Ovary (tissue), 7 donors: ENCODE measurements at regions not wholly inside any gene's neighbourhood (a gene's known extent, or its start where the extent isn't known, plus 50 kb on each side); places are given as distances from the start of the nearest gene placed in this dataset.

ENCODE experiments used
- DNase-seq, 5 donors: peaks; one replicate each; pipeline ENCODE4 v3.0.0-alpha.2; 2019 to 2020
- H3K27ac ChIP-seq, 2 donors: fragments of 200-600 bp; one replicate each; pipeline versions ENCODE4 v1.5.1 to v1.8.0; 2019 to 2022
- H3K27me3 ChIP-seq: fragments of 200-600 bp; one replicate; pipeline ENCODE4 v1.8.0; 2022
- H3K36me3 ChIP-seq: fragments of 200-600 bp; sonication (generic); one replicate; pipeline ENCODE4 v1.5.1; 2019
- H3K4me1 ChIP-seq: one replicate; pipeline ENCODE4 v1.8.1; 2013; ENCODE audit warnings: mild to moderate bottlenecking, moderate library complexity; ENCODE audit not compliant: insufficient read depth
- H3K4me3 ChIP-seq: fragments of 200-600 bp; sonication (generic); one replicate; pipeline ENCODE4 v1.5.1; 2017
- H3K9me3 ChIP-seq, 2 donors: fragments of 200-600 bp in 1 of 2; sonication (generic) in 1 of 2; one replicate each; pipeline versions ENCODE4 v1.5.1 to v1.8.1; 2013 to 2019; ENCODE audit warnings: mild to moderate bottlenecking in 1 of 2, moderate library complexity in 1 of 2
- EP300 ChIP-seq: sonication (generic); formaldehyde crosslinking; IDR thresholded peaks from one replicate; pipeline ENCODE4 v1.6.1; 2017; ENCODE audit warnings: antibody characterized with exemption
- POLR2A ChIP-seq: fragments of 450-650 bp; IDR thresholded peaks from one replicate; pipeline ENCODE4 v1.6.1; 2017; ENCODE audit warnings: antibody characterized with exemption, mild to moderate bottlenecking, moderate library complexity
- WGBS, 3 donors: extraction: QIAGEN DNeasy Blood & Tissue Kit in 1 of 3; methylation state at CpG; one replicate each; pipeline versions ENCODE4 v1.1.5 to v1.1.7; 2013 to 2017; 5-methylcytosine and 5-hydroxymethylcytosine counted together
- intact Hi-C, 4 donors: fragments of 100-400 bp; cut with DNase I; formaldehyde crosslinking; loops; one replicate each; pipeline versions ENCODE4 v1.11.0 to v1.15.1; 2022 to 2023
- TF ChIP-seq, protein P1 (sequence below), 3 donors: fragments of 450-650 bp in 2 of 3; fragments of 200-600 bp in 1 of 3; IDR thresholded peaks; one replicate each; pipeline versions ENCODE4 v1.5.1 to v1.8.0; 2016 to 2022; ENCODE audit warnings: antibody characterized with exemption in 3 of 3, mild to moderate bottlenecking in 1 of 3
- donor health status: DM: no; HTN: no; CAD: no; lungs with moderate emphysema.
- donor health status: DM: no; HTN: no; CAD: no.
- donor health status: Bipolar disorder and iron deficiency.
- donor health status: DM: no; HTN: no; CAD: no.
- donor health status: DM: yes; HTN: yes; CAD: no.

GRCh38 chr6:160858886-160859285 lies 132.7 kb upstream of the MAP3K4 start:
- intact Hi-C loops = no loop called here
- Histone ChIP-seq H3K36me3 (no peaks in the 10 kb centered on the region), H3K9me3 (no peaks in the 10 kb centered on the region), H3K27ac (no peak overlapping the region), H3K4me1 (no peaks in the 10 kb centered on the region), H3K27me3 (no peaks in the 10 kb centered on the region), H3K4me3 (no peak overlapping the region)
- 86 to 92% (median 88%) methylated on average over 3 of the region's 3 CpGs for WGBS, 3 donors
- TF ChIP-seq EP300 (no peak), POLR2A (no peak)
- TF ChIP-seq, protein P1, sequence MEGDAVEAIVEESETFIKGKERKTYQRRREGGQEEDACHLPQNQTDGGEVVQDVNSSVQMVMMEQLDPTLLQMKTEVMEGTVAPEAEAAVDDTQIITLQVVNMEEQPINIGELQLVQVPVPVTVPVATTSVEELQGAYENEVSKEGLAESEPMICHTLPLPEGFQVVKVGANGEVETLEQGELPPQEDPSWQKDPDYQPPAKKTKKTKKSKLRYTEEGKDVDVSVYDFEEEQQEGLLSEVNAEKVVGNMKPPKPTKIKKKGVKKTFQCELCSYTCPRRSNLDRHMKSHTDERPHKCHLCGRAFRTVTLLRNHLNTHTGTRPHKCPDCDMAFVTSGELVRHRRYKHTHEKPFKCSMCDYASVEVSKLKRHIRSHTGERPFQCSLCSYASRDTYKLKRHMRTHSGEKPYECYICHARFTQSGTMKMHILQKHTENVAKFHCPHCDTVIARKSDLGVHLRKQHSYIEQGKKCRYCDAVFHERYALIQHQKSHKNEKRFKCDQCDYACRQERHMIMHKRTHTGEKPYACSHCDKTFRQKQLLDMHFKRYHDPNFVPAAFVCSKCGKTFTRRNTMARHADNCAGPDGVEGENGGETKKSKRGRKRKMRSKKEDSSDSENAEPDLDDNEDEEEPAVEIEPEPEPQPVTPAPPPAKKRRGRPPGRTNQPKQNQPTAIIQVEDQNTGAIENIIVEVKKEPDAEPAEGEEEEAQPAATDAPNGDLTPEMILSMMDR (IDR thresholded peaks at IDR 0.05) = no peak
- DNase-seq = no peak

- Histone ChIP-seq H3K9me3 (no peaks in the 10 kb centered on the region), H3K4me1 (no peaks in the 10 kb centered on the region), H3K27me3 (no peaks in the 10 kb centered on the region), H3K27ac (no peak overlapping the region), H3K4me3 (no peak overlapping the region), H3K36me3 (no peaks in the 10 kb centered on the region)
- WGBS, 3 donors = 60 to 65% (median 63%) methylated on average over 9 of the region's 9 CpGs
- TF ChIP-seq POLR2A (no peak), EP300 (no peak)
- TF ChIP-seq, protein P1 (IDR thresholded peaks at IDR 0.05) = no peak
- DNase-seq = no peak
- intact Hi-C loops = no loop called here
Observed at GRCh38 chr6:160859822-160860221, 131.7 kb upstream of the MAP3K4 start.

- 22 to 51% (median 29%) methylated on average over 4 of the region's 4 CpGs for WGBS, 3 donors
- H3K4me1 ChIP-seq = no peaks in the 10 kb centered on the region
- no peak overlapping the region for H3K27ac ChIP-seq
Observed at GRCh38 chr6:160861824-160862223, 129.7 kb upstream of the MAP3K4 start.

GRCh38 chr6:160863782-160864181 lies 127.8 kb upstream of the MAP3K4 start:
- no peaks in the 10 kb centered on the region for H3K4me1 ChIP-seq
- WGBS, 3 donors = 93 to 97% (median 93%) methylated on average over 17 to 18 of the region's 18 CpGs
- no peak for DNase-seq
- no peaks in the 10 kb centered on the region for H3K36me3 ChIP-seq
- H3K4me3 ChIP-seq = no peak overlapping the region
- no peaks in the 10 kb centered on the region for H3K9me3 ChIP-seq
- TF ChIP-seq, protein P1 (IDR thresholded peaks at IDR 0.05) = no peak
- no peak for TF ChIP-seq POLR2A
- no peaks in the 10 kb centered on the region for H3K27me3 ChIP-seq
- intact Hi-C loops = no loop called here
- H3K27ac ChIP-seq = no peak overlapping the region

More at GRCh38 chr6:160861824-160862223, 129.7 kb upstream of the MAP3K4 start:
- TF ChIP-seq, protein P1 (IDR thresholded peaks at IDR 0.05) = no peak
- TF ChIP-seq EP300 (no peak), POLR2A (no peak)
- Histone ChIP-seq H3K4me3 (no peak overlapping the region), H3K9me3 (no peaks in the 10 kb centered on the region), H3K27me3 (no peaks in the 10 kb centered on the region), H3K36me3 (no peaks in the 10 kb centered on the region)
- intact Hi-C loops = no loop called here
- DNase-seq = no peak

DNA sequence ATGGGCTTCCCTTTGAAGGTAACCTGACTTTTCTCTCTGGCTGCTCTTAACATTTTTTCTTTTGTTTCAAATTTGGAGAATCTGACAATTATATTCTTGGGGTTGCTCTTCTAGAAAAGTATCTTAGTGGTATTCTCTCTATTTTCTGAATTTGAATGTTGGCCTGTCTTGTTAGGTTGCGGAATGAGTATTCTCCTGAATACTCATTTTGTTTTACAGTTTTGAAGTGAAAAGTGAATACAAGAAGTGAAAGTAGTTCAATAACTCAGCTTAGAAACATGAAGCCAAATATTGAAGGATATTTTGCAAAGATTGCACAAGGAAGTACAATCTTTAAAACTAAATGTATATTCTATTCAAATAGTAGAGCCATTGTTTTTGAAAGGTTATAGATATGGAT lies 120.2 kb upstream of the MAP3K4 start:
- no peak overlapping the region for H3K4me3 ChIP-seq
- no peaks in the 10 kb centered on the region for H3K36me3 ChIP-seq
- no peak for DNase-seq
- 92 to 97% (median 97%) methylated on average over 1 of the region's 1 CpG for WGBS, 3 donors
- no peaks in the 10 kb centered on the region for H3K27me3 ChIP-seq
- no peaks in the 10 kb centered on the region for H3K4me1 ChIP-seq
- intact Hi-C loops = no loop called here
- no peak overlapping the region for H3K27ac ChIP-seq
- H3K9me3 ChIP-seq = no peaks in the 10 kb centered on the region
- TF ChIP-seq POLR2A = no peak
- TF ChIP-seq, protein P1 (IDR thresholded peaks at IDR 0.05) = no peak
- no peak for TF ChIP-seq EP300
